HG02852 (cell line): ENCODE measurements at regions not wholly inside any gene's neighbourhood (a gene's known extent, or its start where the extent isn't known, plus 50 kb on each side); places are given as distances from the start of the nearest gene placed in this dataset.
"Not testable (repeated sequence)": the region's sequence is repeated elsewhere in the genome, so short reads cannot be mapped to it uniquely, and the experiment has no call there.

Source experiments
- ATAC-seq: cut with Tn5 transposase; IDR thresholded peaks from one replicate; pipeline ENCODE4 v1.9.1; 2021; ENCODE audit warnings: mild to moderate bottlenecking, moderate library complexity; ENCODE audit not compliant: unreplicated experiment

DNA sequence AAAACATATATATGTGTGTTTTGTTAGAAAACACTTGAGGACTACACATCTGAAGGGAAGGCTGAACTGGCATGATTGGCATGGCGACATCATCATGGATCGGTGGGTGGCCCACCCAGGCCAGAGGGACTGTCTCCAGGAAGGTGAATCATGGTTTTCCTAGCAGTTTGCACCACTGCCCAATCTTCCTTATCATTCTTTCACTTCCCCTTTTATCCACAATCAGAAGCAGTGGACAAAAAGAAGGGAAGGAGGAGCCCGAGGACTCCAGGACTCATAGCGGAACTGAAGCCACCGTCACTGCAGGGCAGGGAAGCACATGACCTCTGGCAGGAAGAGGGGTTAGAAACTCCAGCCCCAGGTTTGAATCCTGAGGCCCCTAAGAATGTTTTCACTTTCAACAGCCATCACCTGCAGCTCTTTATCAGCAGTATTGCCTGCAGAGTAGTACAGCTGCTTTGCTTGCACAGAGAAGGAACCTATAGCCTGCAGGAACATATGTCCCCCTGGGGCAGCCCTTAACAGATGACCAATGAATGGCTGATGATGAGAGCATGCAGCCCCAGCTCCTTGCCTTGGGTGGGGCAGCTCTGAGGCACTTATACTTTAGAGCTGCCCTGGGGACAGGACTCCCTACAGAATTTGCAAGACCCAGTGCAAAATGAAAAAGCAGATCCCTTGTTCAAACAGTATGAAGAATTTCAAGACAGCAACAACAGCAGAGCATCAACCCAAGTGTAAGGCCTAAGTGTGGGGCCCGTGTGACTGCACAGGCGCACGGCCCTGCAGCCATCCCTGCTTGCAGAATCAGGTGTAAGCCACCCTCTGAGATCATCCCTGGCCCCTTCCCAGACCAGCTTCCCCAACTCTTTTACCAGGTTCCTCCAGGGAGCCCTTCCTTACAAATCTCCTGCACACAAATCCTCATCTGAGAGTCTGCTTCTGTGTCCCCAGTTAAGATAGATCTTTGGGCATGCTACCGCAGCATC, 241.8 kb upstream of the IRF2BP2 start:
- peak; percentile 65 for ATAC-seq

DNA sequence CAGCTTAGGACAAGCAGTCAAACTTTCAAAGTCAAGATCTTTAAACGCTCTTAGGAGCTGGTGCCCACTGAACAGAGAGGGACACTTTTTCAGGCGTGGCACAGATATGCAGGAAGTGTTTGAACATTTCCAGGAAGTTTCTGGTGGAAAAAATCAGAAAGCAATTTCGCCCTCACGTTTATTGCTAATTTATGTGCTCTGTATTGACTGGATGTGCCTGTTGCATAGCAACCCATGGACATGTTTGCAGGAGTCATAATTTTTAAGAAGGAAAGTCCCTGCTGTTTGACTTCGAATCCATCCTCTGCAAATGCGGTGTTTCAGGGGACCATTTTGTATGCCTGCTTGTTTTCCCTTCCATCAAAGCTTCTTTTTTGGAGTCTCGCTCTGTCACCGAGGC, 239.9 kb upstream of the IRF2BP2 start:
- ATAC-seq, result no peak

DNA sequence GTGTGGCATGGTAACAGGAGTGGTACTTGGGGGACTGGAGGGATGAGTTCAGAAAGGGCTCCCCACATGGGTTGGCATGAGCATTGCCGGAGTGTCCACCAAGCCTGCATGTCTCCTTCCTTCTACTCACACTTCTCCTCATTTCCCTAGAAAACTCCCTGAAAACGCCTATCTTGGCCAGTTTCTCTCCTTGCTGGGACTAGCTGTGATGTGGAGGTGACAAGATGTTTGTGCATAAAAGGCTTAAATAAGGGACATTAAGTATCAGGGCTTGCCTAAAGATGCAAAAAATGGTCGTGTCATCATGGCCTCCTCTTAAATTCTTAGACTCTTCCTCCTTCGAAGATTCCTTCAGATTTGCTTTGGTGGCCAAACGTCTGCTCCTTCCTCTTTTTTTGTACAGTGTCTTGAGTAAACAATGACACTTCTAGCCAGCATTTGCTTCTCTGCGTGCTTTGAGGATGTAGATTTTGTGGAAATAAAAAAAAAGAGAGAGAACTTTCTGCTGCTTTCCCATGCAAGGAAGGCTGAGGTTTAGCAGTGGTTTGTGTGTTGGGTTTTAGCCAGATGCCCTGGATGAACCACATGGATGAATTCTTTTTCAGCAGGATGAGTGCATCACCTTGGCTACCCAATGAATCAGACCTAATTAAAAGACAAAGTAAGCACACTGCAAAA, 239.1 kb upstream of the IRF2BP2 start:
- ATAC-seq, result no peak

DNA sequence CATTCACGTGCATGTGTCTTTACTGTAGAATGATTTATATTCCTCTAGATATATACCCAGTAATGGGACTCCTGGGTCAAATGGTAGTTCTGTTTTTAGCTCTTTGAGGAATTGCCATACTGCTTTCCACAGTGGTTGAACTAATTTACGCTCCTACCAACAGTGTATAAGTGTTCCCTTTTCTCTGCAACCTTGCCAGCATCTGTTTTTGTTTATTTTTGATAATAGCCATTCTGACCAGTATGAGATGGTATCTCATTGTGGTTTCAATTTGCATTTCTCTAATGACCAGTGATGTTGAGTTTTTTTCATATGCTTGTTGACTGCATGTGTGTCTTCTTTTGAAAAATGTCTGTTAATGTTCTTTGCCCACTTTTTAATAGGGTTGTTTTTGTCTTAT, 236.8 kb upstream of the IRF2BP2 start:
- ATAC-seq, result not testable (repeated sequence)

- ATAC-seq, result no peak
Measured at GRCh38 chr1:234845836-234846235, 235.9 kb upstream of the IRF2BP2 start.

GRCh38 chr1:234845097-234845660, 235.2 kb upstream of the IRF2BP2 start:
- ATAC-seq, result no peak

DNA sequence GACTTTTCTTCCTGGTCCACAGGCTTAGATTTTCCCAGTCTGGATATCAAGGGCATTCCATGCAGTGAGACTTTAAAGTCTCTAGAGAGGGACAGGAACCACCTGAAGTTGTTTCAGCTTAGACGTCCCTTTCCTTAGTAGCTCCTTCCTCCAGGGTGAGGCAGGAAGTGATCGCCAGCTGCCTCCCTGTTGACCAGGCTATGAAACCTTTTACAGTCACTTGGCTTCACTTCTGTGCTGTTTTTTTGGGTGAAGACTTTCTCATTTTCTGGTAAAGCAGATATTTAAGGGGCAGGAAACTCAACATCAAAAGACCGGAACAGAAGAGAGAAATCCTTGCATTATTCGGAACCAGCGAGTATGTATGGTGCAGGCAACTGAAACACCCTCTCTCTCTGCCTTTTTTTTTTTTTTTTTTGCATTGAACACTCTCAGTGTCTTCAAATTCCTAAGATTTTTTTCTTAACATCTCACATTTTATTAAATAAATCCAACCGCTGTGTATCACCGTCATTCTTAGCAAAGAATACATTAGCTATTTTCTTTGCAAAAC, 234.6 kb upstream of the IRF2BP2 start:
- no peak for ATAC-seq

DNA sequence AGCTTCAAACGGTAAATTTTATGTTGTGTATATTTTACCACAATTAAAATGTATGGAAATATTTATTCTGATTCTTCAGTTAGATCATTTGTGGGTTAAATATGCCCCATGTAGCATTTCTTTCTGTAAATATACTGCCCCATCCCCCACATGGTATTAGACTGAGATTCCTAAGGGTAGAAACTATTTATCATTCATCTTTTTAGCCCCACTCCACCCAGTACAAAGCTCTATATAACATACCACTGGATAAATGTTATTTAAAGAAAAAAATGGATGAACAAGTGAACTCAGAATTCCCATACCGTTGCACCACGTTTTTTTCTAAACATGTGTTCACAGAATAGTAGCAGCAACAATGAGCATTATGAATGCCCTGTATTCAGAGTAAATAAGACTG, 234.0 kb upstream of the IRF2BP2 start:
- ATAC-seq, result no peak

DNA sequence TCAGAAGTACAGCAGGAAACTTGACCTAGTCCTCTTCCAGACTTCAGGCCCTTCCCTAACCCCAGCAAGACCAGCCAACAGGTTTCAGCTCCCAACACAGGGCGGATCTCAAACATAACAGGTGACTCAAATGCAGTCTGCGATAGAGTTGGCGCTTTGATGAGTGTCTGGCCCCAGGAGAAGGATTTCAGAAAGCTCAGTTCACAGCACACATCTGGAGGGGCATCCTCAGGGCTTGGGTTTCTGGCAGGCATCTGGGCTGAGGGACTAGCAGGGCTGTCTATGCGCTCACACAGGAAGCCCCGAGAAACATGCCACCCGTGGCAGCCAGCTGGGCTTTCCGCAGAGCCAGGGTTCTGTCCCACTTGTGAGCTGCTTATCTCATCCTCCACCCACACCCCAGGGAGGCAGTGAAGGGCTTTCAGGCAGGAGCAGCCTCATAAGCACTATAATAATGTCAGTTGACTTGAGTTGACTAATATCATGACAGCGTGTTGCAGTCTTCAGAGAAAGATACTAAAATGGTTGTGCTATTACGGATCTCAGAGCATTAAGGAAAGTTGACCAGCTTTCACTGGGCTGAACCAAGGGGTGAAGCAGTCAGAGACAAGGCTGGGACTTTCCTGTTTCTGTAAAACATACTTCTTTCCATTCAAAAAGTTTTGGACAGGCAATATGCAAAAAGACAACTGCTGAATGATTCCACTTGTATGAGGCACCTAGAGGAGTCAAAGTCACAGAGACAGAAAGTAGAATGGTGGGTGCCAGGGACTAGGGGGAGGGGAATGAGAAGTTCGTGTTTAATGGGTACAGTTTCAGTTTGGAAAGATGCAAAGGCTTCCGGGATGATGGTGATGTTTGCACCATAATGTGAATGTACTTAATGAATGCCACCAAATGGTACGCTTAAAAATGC, 233.0 kb upstream of the IRF2BP2 start:
- peak; percentile 65 for ATAC-seq

GRCh38 chr1:234841710-234842231, 231.8 kb upstream of the IRF2BP2 start:
- no peak for ATAC-seq

DNA sequence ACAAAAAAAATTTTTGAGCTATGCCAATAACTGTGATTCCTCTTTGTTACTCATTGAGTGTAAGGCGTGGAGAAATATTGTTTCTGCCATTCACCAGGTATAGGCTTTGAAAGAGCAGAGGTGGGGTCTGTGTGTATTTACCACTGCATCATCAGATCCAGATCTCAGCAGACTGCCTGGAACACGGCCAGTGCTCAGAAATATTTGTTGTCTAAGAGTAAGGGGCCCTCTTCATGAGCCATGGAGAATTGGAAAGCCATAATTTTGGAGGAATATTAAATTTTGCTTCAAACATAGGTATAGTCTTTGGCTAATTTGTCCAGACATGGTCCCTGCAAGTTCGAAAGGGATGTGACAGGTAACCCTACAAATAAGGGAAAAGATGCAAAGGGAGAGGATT, 231.3 kb upstream of the IRF2BP2 start:
- ATAC-seq, result no peak

GRCh38 chr1:234840843-234841242, 230.9 kb upstream of the IRF2BP2 start:
- no peak for ATAC-seq

DNA sequence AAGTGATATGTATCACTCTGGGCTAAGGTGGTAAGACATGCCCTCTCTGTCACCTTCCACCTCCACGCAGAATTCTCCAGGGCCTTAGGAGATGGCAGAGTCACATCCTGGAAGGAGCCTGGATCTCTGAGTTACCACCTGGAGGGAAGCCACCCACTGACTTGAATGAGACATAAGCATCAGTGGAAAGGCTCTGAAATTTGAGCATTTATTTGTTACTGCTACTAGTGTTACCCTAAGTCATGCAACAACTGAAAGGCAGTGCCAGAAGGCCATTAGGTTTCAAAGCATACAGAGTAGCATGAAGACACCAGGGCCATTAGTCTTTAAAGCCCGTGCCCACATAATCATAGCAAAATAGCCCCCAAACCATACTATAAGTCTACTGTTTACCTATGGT, 230.3 kb upstream of the IRF2BP2 start:
- no peak for ATAC-seq

DNA sequence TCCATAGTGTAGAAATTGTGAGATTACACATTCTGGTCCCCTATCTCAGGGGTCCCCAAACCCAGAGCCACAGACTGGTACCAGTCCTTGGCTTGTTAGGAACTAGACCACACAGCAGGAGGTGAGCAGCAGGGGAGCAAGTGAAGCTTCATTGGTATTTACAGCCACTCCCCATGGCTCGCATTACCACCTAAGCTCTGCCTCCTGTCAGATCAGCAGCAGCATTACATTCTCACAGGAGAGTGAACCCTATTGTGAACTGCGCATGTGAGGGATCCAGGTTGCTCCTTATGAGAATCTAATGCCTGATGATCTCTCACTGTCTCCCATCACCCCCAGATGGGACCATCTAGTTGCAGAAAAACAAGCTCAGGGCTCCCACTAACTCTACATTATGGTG, 229.7 kb upstream of the IRF2BP2 start:
- ATAC-seq, result no peak

DNA sequence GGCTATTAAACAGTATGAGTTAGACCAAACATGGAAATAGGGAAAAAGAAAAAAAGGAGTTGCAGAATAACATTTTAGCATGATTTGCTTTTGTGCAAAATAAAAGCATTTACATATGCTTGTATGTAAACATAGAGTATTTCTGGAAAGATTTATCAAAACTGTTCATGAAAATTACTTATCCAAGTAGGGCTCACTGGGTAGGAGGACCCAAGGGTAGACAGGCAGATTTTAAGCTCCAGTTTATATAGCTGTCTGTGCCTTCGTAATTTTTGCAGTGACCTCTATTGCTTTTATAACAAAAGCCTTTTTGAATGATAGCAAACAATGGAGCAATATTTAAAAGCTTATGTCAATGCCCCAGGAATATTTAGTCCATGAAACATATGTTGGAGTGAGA, 228.8 kb upstream of the IRF2BP2 start:
- ATAC-seq, result no peak

DNA sequence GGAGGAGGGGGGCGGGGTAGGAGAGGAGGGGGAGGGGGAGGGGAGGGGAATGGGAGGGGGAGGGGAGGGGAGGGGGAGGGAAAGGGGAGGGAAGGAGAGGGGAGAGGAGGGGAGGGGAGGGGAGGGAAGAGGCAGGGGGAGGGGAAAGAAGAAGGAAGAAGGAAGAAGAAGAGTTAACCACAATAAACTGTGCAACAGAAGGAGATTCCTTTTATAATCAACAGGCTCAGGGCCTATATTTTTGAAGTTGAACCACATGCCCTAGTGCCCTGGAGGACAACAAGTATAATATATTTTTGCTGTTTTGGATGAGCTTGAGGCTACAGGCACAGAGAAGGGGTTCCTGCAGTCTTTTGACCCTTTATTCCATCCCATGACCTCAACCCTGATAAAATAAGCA, 228.2 kb upstream of the IRF2BP2 start:
- no peak for ATAC-seq

- no peak for ATAC-seq
Measured at GRCh38 chr1:234837713-234838112, 227.7 kb upstream of the IRF2BP2 start.

DNA sequence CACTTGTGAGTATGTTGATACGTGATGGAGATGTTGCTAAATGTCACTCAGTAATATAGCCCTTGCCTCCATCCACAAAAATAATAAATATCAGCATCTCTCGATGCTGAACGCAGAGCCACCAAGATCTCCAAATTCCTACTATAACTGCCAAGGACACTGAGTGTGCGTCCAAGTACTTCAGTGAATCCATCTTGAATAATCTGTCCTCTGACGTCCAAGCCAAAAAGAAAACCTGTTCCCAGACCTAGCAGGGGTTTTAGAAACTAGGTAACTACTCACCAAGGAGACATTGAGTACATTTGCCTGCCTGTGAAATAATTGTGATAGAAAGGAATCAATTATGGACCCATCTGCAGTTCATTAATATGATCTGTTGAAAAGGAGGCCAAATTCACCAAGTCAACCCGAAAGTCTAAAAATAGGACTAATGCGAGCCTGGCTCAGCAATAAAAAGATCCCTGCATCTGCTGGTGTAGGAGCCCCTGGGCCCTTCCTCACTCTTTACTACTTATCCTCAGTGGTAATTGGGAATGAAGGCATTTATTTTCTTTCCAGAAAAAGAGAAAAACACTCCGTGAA, 226.9 kb upstream of the IRF2BP2 start:
- ATAC-seq, result no peak

DNA sequence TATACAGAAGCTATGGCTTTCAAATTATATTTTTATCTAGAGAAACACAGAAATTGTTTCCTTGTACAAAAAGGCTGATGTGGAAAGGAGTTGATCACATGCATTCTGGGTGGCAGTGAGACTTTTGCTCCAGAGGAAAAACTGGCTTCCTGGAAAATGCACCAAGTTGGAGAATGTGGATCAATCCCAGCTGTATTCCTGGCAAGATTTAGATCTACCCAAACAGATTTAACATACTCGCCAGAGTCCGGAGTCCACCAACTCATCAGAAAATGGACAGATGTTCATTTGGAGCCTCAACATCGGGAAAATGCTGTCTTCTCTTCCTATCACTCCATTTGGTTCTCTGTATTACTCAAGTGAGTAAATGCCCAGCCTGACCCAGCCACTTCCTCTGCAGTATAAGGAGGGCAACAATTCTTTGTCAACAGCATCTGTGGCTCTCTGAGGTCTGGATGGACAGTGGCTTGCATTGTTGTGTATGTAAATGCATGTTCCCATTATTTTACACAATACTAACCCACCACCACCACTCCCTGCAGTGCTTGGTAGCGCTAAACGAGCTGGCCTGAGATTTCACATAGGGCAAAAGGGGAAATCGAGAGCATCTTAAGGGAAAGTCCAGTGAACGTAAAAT, 226.2 kb upstream of the IRF2BP2 start:
- ATAC-seq, result no peak
